ENCODE measurements at regions not wholly inside any gene's neighbourhood (a gene's known extent, or its start where the extent isn't known, plus 50 kb on each side); places are given as distances from the start of the nearest gene placed in this dataset.
"Not testable (repeated sequence)": the region's sequence is repeated elsewhere in the genome, so short reads cannot be mapped to it uniquely, and the experiment has no call there.

DNA sequence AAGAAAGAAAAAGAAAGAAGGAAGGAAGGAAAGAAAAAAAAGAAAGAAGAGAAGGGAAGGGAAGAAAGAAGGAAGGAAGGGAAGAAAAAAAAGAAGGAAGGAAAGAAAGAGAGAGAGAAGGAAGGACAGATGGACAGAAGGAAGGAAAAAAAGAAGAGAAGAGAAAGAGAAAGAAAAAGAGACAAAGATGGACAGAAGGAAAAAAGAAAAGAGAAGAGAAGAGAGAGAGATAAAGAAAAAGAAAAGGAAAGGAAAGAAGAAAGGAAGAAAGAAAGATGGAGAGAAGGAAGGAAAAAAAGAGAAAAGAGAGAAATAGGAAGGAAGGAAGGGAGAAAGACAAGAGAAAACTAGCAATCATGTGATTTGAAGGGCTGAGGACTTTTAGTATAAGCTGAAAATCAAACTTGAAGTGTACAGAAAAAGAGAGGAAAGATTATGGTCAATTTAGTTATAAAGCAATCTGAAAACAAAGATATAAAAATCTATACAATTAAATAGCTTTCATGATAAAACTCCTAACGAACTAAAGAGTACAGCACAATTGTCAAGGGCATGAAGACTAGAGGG lies 115.3 kb downstream of the LTN1 start:
- DNase-seq (ENCODE audit: low spot score) (no peak), ATAC-seq (no peak)

DNA sequence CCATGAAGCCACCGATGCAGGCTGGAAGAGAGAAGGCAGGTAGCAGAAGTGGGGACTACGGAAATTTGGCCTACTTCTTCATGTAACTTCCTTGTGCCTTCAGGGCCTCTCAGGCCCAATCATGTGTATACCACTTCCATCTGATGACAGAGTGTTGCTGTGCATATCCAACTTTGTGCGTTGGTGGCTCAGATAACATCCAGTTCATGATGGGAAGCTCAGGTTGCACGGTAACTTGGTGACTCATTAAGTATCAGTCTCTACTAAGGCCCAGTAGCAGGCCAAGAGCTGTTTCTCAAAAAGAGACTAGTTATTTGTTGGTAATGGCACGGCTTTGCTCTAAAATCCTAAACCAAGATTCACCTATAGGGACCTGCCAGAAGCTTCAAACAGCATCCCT lies 117.6 kb downstream of the LTN1 start:
- ATAC-seq (no peak), DNase-seq (ENCODE audit: low spot score) (no peak)

DNA sequence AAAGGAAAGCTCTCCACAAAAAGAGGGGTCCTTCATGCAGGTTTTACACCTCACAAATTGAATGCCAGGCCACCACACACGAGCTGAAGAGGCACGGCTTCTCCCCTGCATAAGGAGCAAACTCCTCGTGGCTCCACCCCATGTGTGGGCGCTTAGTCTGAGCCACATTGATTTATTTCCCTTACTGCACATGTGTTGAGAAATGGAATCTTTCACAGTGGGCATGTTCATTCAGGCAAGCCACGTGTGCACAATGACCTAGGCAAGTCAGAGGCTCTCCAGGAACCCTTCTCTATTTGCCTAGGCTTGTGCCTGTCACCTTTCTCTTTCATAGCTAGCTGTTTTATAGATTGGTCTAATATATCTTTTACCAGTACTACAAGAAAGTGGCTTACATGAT lies 120.5 kb downstream of the LTN1 start:
- DNase-seq (ENCODE audit: low spot score) = peak; percentile 55
- ATAC-seq = peak; percentile 88

DNA sequence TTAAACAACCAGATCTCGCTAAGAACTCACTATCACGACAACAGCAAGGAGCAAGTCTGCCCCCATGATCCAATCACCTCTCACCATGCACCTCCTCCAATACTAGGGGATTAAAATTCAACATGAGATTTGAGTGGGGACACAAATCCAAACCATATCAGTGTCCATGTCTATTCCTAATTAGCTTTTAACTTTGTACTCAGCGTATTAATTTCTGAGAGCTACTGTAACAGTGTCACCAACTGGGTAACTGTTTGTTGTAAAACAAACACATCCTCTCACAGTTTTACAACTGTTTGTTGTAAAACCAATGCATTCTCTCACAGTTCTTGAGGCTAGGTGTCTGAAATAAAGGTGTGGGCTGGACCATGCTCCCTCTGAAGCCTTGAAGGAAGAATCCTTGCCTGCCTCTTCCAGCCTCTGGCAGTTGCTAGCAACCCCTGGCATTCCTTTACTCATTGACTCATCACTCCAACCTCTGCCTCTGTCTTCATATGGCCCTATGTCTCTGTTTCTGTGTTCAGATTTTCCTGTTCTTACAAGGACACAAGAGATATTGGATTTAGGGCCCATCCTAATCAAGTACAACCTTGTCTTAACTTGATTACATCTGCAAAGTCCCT lies 121.2 kb downstream of the LTN1 start:
- ATAC-seq (peak; percentile 71), DNase-seq (ENCODE audit: low spot score) (no peak)

- no peak for ATAC-seq
- DNase-seq (ENCODE audit: low spot score) = no peak
Observed at GRCh38 chr21:28867401-28867800, 125.3 kb downstream of the LTN1 start.

GRCh38 chr21:28865488-28866186 lies 127.0 kb downstream of the LTN1 start:
- ATAC-seq (peak; percentile 95), DNase-seq (ENCODE audit: low spot score) (peak; percentile 54)

GRCh38 chr21:28858424-28858823 lies 134.3 kb downstream of the LTN1 start:
- no peak for DNase-seq (ENCODE audit: low spot score)
- ATAC-seq = no peak

DNA sequence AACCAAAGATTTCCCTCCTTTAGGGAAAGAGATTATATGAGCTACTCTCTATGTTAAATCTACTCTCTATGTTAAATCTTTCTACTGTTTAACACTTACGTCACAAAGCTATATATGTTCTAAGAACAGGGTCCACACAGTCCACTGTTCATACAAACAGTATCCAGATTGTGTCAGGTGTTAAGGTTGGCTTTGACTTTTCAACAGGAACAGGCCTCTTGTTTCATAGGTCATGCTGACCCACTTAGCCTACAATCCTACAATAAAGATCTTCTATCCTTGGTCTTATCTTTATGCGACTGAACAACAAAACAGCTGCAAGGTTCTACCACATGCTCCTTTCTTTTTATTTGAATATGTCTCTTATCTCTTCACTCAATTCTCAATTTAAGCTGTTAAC lies 134.9 kb downstream of the LTN1 start:
- ATAC-seq = no peak
- DNase-seq (ENCODE audit: low spot score) = no peak

DNA sequence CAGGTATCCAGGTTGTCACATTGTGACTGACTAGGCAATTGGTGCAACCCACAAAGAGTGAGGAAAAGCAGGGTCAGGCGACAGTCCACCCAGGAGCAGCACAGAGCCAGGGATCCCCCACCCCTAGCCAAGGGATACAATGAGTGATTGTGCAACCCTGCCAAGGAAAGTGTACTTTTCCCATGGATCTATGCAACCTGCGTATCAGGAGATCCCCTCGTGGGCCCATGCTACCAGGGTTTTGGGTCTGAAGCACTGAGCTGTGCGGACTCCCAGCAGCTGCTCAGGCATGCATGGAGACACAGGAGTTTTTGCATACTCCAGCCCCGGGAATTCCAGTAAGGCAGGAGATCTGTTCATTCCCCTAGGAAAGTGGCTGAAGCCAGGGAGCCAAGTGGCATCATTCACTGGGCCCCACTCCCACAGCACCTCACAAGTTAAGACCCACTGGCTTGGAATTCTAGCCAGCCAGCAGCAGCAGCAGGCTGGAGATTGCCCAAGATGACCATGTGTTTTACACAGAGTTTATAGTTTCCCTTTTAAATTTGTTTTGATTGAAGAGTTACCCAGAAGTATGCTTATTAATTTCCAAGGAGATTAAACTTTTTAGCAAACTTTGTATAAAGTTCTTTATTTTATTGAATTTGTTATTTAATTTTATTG lies 136.0 kb downstream of the LTN1 start:
- DNase-seq (ENCODE audit: low spot score) (no peak), ATAC-seq (no peak)

DNA sequence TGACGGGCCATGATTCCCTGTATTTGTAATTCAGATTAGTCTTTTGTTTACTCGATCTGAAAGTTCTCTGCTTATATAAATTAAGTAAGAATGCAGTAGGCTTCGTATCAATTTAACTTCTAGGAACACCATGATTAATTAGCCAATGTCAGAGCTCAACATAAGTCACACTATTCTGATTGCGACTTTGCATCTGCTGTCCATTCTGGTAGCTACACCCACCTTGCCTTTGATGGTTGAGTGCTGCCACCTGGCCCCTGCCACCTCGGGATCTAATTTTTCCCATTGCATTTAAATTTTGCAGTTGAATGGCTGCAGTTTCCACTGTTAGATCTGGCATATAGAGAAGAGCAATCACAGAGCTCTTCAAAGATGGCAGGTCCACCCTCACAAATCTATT lies 140.0 kb downstream of the LTN1 start:
- ATAC-seq (no peak), DNase-seq (ENCODE audit: low spot score) (no peak)

GRCh38 chr21:28851645-28852044 lies 141.0 kb downstream of the LTN1 start:
- ATAC-seq (no peak), DNase-seq (ENCODE audit: low spot score) (no peak)

DNA sequence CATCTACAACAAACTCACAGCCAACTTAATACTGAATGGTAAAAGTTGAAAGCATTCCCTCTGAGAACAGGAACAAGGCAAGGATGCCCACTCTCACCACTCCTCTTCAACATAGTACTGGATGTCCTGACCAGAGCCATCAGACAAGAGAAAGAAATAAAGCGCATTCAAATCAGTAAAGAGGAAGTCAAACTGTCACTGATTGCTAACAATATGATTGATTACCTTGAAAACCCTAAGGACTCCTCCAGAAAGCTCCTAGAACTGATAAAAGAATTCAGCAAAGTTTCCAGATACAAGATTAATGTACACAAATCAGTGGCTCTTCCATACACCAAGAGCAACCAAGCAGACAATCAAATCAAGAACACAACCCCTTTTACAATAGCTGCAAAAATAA lies 153.4 kb downstream of the LTN1 start:
- not testable (repeated sequence) for DNase-seq (ENCODE audit: low spot score); ATAC-seq

GRCh38 chr21:28837426-28837825 lies 155.3 kb downstream of the LTN1 start:
- not testable (repeated sequence) for ATAC-seq; DNase-seq (ENCODE audit: low spot score)

DNA sequence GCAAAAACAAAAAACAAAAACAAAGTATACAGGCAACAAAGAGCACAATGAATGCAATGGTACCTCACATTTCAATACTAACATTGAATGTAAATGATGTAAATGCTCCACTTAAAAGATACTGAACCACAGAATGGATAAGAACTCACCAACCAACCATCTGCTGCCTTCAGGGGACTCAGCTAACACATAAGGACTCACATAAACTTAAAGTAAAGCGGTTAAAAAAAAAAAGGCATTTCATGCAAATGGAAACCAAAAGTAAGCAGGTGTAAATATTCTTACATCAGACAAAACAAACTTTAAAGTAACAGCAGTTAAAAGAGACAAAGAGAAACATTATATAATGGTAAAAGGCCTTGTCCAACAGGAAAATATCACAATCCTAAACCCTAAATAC lies 156.1 kb downstream of the LTN1 start:
- not testable (repeated sequence) for DNase-seq (ENCODE audit: low spot score); ATAC-seq

DNA sequence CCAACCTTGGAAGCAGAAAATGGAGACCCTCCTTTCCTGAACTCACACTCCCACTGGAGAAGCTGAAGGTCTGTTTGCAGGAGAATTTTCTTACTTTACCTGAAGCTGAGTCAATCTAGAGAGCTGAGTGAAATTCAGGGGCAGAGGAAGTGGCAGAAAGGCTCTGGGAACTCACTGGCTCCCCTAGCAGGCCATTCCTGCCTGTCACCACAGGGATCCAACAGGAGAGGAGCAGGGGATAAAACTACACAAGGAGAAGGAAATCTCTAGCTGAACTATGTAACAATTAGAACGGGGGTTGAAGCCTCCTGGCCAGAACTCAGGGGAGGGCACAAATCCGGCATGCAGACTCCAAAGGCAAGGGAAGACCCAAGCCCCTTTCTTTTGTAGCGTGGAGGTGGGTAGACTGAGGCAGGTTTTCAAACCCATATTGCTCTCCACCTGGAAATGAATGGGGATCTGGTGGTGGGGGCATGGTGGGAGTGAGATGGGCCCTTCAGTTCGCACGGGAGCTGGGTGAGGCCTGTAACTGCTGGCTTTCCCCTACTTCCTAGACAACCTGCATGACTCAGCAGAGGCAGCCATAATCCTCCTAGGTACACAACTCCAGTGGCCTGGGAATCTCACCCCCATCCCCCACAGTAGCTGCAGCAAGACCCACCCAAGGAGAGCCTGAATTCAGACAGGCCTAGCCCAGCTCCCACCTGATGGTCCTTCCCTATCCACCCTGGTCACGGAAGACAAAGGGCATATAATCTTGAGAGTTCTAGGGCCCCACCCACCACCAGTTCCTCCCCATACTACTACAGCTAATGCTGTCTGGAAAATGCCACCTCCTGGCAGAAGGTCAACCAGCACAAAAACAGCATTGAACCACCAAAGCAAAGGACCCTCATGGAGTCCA lies 158.1 kb downstream of the LTN1 start:
- DNase-seq (ENCODE audit: low spot score) (no peak), ATAC-seq (no peak)

DNA sequence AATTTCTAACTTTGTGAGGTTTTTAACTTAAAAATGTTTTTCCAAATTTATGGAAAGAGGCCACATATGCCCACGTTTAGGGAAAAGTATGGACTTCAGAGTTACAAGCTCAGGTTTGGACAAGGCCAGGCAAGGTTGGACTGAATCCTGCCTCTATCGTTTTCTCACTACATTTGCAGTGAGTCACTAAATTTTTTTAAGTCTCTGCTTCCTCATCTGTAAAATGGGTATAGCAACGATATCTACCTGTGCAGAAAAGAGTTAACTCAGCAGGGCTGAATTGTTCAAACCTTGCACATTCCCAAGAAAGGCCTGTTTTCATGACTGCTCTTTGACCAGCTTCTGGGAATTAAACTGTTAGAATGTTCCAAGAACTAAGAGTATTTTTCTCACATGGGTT lies 159.1 kb downstream of the LTN1 start:
- ATAC-seq = no peak
- DNase-seq (ENCODE audit: low spot score) = no peak

GRCh38 chr21:28833182-28833581 lies 159.5 kb downstream of the LTN1 start:
- DNase-seq (ENCODE audit: low spot score) = no peak
- no peak for ATAC-seq

DNA sequence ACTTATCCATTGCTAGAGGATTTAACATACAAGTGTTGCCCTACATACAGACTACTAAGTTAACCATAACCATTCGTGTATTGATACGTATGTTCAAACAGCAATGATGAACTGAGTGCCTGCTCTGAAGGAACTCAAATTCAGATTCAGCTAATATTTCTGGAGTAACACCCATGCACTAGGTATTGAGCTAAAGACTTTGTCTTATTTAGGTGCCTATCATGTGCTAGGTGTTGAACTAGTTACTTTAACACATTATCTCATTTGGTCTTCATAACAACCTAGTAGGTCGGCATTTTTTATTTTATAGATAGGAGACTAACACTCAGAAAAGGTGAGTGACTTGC lies 160.0 kb downstream of the LTN1 start:
- ATAC-seq = no peak

GRCh38 chr21:28832013-28832714 lies 160.5 kb downstream of the LTN1 start:
- ATAC-seq = no peak

More for the DNA sequence above, 160.0 kb downstream of the LTN1 start:
- DNase-seq (ENCODE audit: low spot score) = no peak

DNA sequence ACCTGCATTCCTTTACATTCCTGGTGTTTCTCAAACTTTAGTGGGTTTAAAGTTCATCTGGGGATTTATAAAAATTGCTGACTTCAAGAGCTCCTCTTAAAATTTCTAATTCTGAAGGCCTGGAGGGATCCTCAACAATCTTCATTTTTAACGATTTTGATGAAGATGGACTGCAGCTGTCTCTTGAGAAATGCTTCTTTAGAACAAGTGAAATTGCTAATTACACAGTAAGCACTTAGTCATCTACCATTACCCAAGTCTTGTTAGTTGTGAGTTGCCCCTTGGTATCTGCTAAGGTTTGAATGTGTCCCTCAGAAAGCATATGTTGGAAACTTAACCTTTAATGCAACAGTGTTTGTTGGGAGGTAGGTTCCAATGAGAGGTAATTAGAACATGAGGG lies 163.7 kb downstream of the LTN1 start:
- ATAC-seq (no peak), DNase-seq (ENCODE audit: low spot score) (no peak)

More at GRCh38 chr21:28832013-28832714, 160.5 kb downstream of the LTN1 start:
- DNase-seq (ENCODE audit: low spot score) = no peak
